K562 (cell line): ENCODE measurements at regions not wholly inside any gene's neighbourhood (a gene's known extent, or its start where the extent isn't known, plus 50 kb on each side); places are given as distances from the start of the nearest gene placed in this dataset.
A peak's percentile ranks its signal among the peaks of the same experiment; 100 is the strongest.

Experiments used
- C11orf30 ChIP-seq: fragments of 450-650 bp; IDR thresholded peaks from 2 replicates; pipeline ENCODE4 v1.6.1; 2016; ENCODE audit warnings: low read depth, mild to moderate bottlenecking
- CTBP1 ChIP-seq: fragments of 450-650 bp; IDR thresholded peaks from 2 replicates; pipeline ENCODE4 v1.6.1; 2016; ENCODE audit warnings: borderline replicate concordance
- DDX20 ChIP-seq: fragments of 450-650 bp; IDR thresholded peaks from 2 replicates; pipeline ENCODE4 v1.6.1; 2016; ENCODE audit warnings: missing genetic modification characterization, low read depth, mild to moderate bottlenecking, missing compliant biosample characterization, moderate library complexity
- ILF3 ChIP-seq: fragments of 450-650 bp; IDR thresholded peaks from 2 replicates; pipeline ENCODE4 v1.6.1; 2018; ENCODE audit warnings: antibody characterized with exemption, mild to moderate bottlenecking, moderate library complexity, borderline replicate concordance
- MAFF ChIP-seq: IDR thresholded peaks from 2 replicates; pipeline ENCODE4 v1.6.1; 2012; ENCODE audit warnings: low read length, improper control_type of control experiment
- TCFL5 ChIP-seq: fragments of 250-450 bp; sonication (Bioruptor Pico); conservative IDR thresholded peaks from 2 replicates; pipeline ENCODE4 v1.6.1; 2021; ENCODE audit warnings: mild to moderate bottlenecking, moderate library complexity, matching md5 sums
- XRCC3 ChIP-seq: fragments of 450-650 bp; IDR thresholded peaks from 2 replicates; pipeline ENCODE4 v1.6.1; 2017; ENCODE audit warnings: mild to moderate bottlenecking, moderate library complexity
- YBX1 ChIP-seq: fragments of 450-650 bp; IDR thresholded peaks from 2 replicates; pipeline ENCODE4 v1.7.1; 2016; ENCODE audit warnings: mild to moderate bottlenecking
- ZNF316 ChIP-seq: fragments of 450-650 bp; IDR thresholded peaks from 2 replicates; pipeline ENCODE4 v1.6.1; 2016
- ZNF318 ChIP-seq, 2 experiments: fragments of 450-650 bp; IDR thresholded peaks; 2 replicates each; pipeline ENCODE4 v1.6.1; 2016; ENCODE audit warnings: mild to moderate bottlenecking in 2 of 2, borderline replicate concordance in 1 of 2, low read depth in 1 of 2, moderate library complexity in 1 of 2

GRCh38 chr4:10289538-10289906 lies 167.7 kb downstream of the ZNF518B start (continued):
- no peak for TF ChIP-seq DDX20 (tag)
- TF ChIP-seq ZNF318 (IDR thresholded peaks at IDR 0.05; ENCODE audit: borderline replicate concordance in 1 of 2, low read depth in 1 of 2), result no peak
- TF ChIP-seq TCFL5 (CRISPR knock-in tag), result no peak
- peak; percentile 37; the same call in 1 of the 2 replicates for TF ChIP-seq MAFF
- TF ChIP-seq C11orf30, result peak; percentile 82
- TF ChIP-seq YBX1, result no peak
- no peak for TF ChIP-seq XRCC3
- no peak for TF ChIP-seq ILF3
- TF ChIP-seq ZNF316, result peak; percentile 85
- peak; percentile 32; the same call in 1 of the 2 replicates for TF ChIP-seq CTBP1
- TF ChIP-seq, all 486 proteins: peak for 11
